ENCODE measurements at regions not wholly inside any gene's neighbourhood (a gene's known extent, or its start where the extent isn't known, plus 50 kb on each side); places are given as distances from the start of the nearest gene placed in this dataset.

DNA sequence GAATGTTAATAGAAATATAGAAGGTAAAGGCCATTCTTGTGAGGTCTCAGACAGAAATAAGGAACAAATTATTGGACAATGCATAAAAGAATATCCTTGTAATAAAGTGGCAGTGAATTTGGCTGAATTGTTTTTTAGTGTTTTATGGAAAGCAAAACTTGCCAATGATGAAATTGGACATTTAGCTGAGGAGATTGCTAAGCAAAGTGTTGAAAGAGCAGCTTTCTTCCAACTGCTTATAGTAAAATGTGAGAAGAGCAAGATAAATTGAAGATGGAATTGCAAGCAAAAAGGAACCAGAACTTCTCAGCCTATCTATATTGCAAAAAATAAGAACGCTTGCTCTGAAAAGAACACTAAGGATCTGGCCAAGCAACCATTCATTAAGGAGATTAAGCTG lies 245.7 kb downstream of the MREG start:
- H3K27ac ChIP-seq = no peak overlapping the region
- no peaks in the 10 kb centered on the region for H3K9me3 ChIP-seq
- H3K27me3 ChIP-seq = no peaks in the 10 kb centered on the region
- WGBS, 3 donors = 93 to 100% (median 95%) methylated on average over 1 of the region's 1 CpG
- no peak overlapping the region for H3K4me3 ChIP-seq
- peaks cover 4% of the 10 kb centered on the region for H3K4me1 ChIP-seq (ENCODE audit: insufficient read depth)
- no peak for DNase-seq
- intact Hi-C loops (cut with DNase I) = no loop called here
- no peaks in the 10 kb centered on the region for H3K36me3 ChIP-seq
- TF ChIP-seq CTCF (IDR thresholded peaks at IDR 0.05) (no peak), EP300 (IDR thresholded peaks at IDR 0.05) (no peak), POLR2A (IDR thresholded peaks at IDR 0.05) (no peak)

- no peaks in the 10 kb centered on the region for H3K27me3 ChIP-seq
- H3K4me1 ChIP-seq (ENCODE audit: insufficient read depth) = no peaks in the 10 kb centered on the region
- intact Hi-C loops (cut with DNase I) = no loop called here
- DNase-seq = no peak
- TF ChIP-seq POLR2A (IDR thresholded peaks at IDR 0.05) (no peak), CTCF (IDR thresholded peaks at IDR 0.05) (no peak), EP300 (IDR thresholded peaks at IDR 0.05) (no peak)
- H3K9me3 ChIP-seq = no peaks in the 10 kb centered on the region
- H3K4me3 ChIP-seq = no peak overlapping the region
- no peak overlapping the region for H3K27ac ChIP-seq
- WGBS, 3 donors = 84 to 89% (median 88%) methylated on average over 4 of the region's 4 CpGs
- H3K36me3 ChIP-seq = no peaks in the 10 kb centered on the region
Observed at GRCh38 chr2:215765729-215766360, 247.5 kb downstream of the MREG start.

DNA sequence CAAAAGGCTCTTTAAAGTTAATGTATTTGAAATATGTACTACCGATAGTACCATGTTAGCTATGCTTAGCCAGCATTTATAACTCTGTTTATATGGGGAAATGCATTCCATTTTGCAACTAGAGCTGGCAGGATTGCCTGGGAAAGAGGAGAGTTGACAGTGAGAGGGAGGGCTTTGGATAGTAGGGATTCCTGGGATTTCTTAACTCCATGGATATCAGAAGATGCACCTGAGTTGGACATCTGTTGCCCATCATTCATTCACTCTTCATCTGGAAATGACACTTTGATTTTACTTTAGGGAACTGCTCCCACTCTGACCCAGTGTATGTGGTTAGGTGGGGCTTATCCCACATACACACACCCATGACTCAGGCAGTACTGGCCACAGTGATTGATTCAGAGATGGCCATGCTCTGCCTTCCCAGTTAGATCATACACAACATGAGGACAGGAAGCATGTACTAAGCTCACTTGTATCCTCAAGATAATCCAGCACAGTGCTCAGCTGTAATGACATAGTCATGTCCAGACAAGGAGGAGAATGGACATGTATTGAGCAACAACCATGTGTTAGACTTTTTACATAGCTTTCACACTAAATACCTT lies 248.8 kb downstream of the MREG start:
- H3K36me3 ChIP-seq = no peaks in the 10 kb centered on the region
- no peak for DNase-seq
- 67 to 79% (median 68%) methylated on average over 1 of the region's 1 CpG for WGBS, 3 donors
- no peak overlapping the region for H3K4me3 ChIP-seq
- intact Hi-C loops (cut with DNase I) = no loop called here
- H3K27me3 ChIP-seq = no peaks in the 10 kb centered on the region
- no peaks in the 10 kb centered on the region for H3K9me3 ChIP-seq
- H3K4me1 ChIP-seq (ENCODE audit: insufficient read depth) = no peaks in the 10 kb centered on the region
- TF ChIP-seq EP300 (IDR thresholded peaks at IDR 0.05) (no peak), CTCF (IDR thresholded peaks at IDR 0.05) (no peak), POLR2A (IDR thresholded peaks at IDR 0.05) (no peak)
- no peak overlapping the region for H3K27ac ChIP-seq

- DNase-seq = no peak
- Histone ChIP-seq H3K4me1 (ENCODE audit: insufficient read depth) (no peaks in the 10 kb centered on the region), H3K4me3 (no peak overlapping the region), H3K36me3 (no peaks in the 10 kb centered on the region), H3K27me3 (no peaks in the 10 kb centered on the region), H3K9me3 (no peaks in the 10 kb centered on the region), H3K27ac (no peak overlapping the region)
- TF ChIP-seq EP300 (IDR thresholded peaks at IDR 0.05) = no peak
- TF ChIP-seq CTCF (IDR thresholded peaks at IDR 0.05) = no peak
- TF ChIP-seq POLR2A (IDR thresholded peaks at IDR 0.05) = no peak
- intact Hi-C loops (cut with DNase I) = no loop called here
Observed at GRCh38 chr2:215760557-215760956, 252.8 kb downstream of the MREG start.

Data from ovary (tissue), 7 donors.